ACHN (cell line): ENCODE measurements at regions not wholly inside any gene's neighbourhood (a gene's known extent, or its start where the extent isn't known, plus 50 kb on each side); places are given as distances from the start of the nearest gene placed in this dataset.

Experiments used
- DNase-seq: peaks from one replicate; pipeline ENCODE4 v3.0.0-alpha.2; 2015
- in situ Hi-C: cut with HindIII; loops from 2 replicates; pipeline ENCODE4 v1.10.0; 2017; ENCODE audit warnings: low sequenced_read_pairs, low pct_ligation_motif_present, low pct_unique_long_range_greater_than_20kb

- in situ Hi-C loops: no loop called here
- DNase-seq: no peak
These were observed 61.3 kb upstream of the ARX start for GRCh38 chrX:25076941-25077500.

DNA sequence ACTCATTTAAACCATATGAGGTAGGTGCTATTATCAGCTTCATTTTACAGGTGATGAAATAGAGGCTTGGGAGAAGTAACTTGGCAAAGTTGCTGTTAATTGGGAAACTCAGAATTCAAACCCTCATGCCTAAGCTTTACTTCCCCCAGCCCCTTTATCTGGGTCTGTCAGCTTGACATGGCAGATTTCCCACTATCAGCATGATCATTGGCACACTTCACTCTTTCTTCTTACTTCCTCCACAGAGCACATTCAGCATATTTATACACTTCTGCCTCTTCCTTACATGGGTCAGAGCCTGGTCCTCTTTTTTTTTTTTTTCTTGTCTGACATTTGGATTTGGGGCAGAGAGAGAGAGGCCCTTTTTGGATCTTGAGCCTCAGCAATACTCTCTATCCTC is 56.5 kb upstream of the ARX start:
- in situ Hi-C loops: no loop called here
- no peak for DNase-seq

GRCh38 chrX:25070038-25070437 is 54.3 kb upstream of the ARX start:
- no peak for DNase-seq
- in situ Hi-C loops: no loop called here

GRCh38 chrX:25069209-25069608 is 53.4 kb upstream of the ARX start:
- in situ Hi-C loops: no loop called here
- DNase-seq: no peak

DNA sequence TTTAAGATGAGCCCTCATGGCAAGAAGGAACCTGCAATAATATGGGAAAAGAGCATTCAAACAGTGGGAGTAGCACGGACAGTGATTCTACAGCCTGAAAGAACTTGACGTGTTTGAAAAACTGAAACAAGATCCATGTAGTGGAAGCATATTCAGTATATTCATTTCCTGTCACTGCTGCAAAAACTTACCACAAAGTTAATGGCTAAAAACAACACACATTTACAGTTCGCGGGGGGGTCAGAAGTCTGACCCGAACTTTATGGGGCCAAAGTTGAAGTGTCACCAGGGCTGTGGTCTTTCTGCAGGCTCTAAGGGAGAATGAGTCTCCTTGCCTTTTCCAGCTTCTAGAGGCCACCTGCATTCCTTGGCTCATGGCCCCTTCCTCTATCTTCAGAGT is 52.6 kb upstream of the ARX start:
- in situ Hi-C loops: no loop called here
- DNase-seq: no peak

DNA sequence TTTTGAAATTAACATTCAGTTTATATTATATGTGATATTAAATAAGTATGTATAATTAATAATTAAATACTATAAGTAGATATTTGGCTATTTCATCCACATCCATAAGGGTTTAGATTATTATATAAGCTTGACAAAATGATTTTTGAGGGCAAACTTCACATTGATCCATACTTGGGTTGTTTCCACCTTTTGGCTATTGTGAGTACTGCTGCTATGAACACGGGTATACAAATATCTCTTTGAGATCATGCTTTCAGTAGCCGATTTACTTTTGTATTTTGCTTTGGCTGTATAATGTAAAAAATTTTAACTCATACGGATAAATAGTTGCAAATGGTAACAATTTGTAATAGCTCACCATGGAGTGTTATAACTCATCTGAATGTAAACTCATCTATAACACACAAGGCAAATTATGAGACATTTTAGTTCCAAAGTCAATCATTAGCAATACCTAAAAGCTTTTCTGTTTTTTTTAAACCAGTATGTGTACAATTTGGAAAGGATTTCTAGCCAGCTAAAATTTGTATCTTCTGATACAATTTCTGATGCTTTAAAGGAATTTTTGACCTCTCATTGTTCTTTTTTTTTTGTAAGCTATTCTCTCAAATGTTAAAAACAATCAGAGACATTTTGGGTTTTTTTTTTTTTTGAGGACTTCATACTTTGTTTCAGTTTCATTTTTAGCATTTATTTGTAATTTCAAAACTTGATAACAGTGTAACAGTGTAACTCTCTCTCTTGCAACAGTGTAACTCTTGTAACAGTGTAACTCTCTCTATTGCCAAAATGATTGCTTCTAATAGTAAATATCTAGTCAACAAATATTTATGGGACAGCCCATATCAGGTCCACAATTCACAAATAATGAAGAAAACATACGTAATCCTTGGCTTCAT is 51.8 kb upstream of the ARX start:
- in situ Hi-C loops: no loop called here
- no peak for DNase-seq

DNA sequence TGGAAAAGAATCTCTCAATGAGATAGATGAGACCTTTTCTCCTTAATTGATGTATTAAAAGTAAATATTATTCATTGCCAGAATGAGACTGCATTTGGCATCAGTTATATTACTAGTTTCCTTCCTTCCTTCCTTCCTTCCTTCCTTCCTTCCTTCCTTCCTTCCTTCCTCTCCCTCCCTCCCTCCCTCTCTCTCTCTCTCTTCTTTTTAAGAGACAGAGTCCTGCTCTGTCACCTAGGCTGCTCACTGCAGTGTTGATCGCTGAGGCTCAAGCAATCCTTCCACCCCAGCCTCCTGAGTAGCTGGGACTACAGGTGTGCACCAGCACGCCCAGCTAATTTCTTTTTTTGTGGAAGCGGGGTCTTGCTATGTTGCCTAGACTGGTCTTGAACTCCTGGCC is 50.4 kb upstream of the ARX start:
- in situ Hi-C loops: no loop called here
- no peak for DNase-seq
